ENCODE measurements at regions not wholly inside any gene's neighbourhood (a gene's known extent, or its start where the extent isn't known, plus 50 kb on each side); places are given as distances from the start of the nearest gene placed in this dataset.

GRCh38 chr1:38244218-38244845 is 197.7 kb upstream of the POU3F1 start:
- no peak for DNase-seq

GRCh38 chr1:38243106-38243505 is 196.5 kb upstream of the POU3F1 start:
- DNase-seq = no peak

GRCh38 chr1:38242506-38242905 is 195.9 kb upstream of the POU3F1 start:
- no peak for DNase-seq

DNA sequence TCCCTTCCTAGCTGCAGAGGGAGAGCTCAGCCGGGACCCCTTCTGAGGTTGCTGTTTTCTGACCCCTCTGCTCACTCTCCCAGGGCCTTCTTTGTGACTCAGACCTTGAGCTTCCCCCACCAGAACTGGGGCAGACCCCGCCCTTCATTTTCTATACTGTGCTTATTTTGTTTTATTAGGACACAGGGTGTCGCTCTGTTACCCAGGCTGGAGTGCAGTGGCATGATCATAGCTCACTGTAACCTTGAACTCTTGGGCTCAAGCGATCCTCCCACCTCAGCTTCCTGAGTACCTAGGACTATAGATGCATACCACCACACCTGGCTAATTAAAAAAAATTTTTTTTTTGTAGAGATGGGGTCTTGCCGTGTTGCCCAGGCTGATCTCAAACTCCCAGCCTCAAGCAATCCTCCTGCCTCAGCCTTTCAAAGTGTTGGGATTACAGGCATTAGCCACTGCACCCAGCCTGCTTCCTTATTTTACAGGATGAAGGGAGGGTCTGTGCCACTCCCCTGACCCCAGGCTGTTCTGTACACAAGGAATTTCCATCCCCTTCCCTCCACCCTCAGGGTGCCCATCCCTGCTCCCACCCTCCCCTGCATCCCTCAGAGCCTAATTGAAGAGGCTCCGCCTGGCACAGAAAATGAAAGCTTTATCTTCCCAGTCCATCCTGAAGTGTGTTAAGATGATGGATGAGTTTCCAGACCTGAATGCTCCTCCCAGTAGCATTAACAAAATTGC is 195.2 kb upstream of the POU3F1 start:
- peak; percentile 35 for DNase-seq

- DNase-seq = no peak
These were observed 194.0 kb upstream of the POU3F1 start for GRCh38 chr1:38240618-38241017.

GRCh38 chr1:38239258-38239835 is 192.8 kb upstream of the POU3F1 start:
- DNase-seq = no peak

GRCh38 chr1:38238294-38238693 is 191.7 kb upstream of the POU3F1 start:
- no peak for DNase-seq

DNA sequence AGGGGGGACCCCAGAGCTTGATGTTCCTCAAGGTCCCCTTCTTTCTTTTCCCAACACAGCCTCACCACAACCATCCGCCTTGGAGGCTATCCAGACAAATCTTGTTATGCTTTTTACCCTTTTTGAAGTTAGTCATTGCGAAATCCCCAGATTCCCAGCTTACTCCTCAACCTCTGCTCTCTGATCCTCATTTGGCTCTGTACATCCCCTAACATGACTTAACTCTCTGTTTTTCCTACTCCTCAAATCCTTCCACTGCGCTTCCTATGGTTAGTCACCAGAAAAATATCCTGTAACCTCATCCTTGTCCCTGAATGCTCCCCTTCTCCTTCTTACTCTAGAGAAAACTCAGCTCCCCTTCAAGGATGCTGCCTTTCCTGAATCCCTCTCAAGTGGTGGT is 189.1 kb upstream of the POU3F1 start:
- DNase-seq = no peak

DNA sequence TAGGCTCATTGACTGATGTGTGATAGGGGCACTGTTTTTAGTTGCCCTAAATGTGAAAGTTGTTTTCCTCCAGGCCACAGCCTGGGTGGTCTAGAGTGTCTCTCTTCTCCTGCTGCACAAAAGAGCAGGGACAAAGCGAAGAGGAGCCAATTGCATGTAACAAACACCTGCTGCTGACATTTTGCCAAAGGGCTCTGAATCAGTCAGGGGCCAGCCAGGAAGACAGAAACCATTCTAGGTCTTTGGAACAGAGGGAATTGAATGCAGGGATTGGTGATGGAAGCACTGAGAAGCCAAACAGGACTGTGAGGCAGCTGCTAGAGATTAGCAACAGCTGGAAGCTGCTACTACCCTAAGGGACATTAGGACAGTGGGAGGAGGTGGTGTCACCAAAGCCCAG is 185.3 kb upstream of the POU3F1 start:
- DNase-seq = no peak

- no peak for DNase-seq
These were observed 182.1 kb upstream of the POU3F1 start for GRCh38 chr1:38228718-38229117.

- no peak for DNase-seq
These were observed 179.2 kb upstream of the POU3F1 start for GRCh38 chr1:38225745-38226144.

DNA sequence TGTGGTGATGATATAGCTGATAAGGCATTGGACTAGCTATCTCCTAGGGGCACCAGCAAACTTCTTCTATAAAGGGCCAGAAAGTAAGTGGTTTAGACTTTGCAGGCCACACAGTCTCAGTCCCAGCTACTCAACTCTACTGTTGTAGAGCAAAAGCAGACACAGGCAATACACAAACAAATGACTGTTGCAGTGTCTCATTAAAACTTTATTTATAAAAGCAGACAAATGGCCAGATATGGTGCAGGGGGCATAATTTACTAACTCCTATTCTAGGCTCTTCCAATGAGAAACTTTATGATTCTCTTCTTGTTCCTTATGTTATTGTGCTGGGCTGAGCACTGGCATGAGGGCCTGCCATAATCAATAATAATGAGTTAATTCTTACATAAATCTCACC is 176.8 kb upstream of the POU3F1 start:
- no peak for DNase-seq

- no peak for DNase-seq
These were observed 176.3 kb upstream of the POU3F1 start for GRCh38 chr1:38222891-38223290.

- DNase-seq = no peak
These were observed 174.5 kb upstream of the POU3F1 start for GRCh38 chr1:38221006-38221649.

DNA sequence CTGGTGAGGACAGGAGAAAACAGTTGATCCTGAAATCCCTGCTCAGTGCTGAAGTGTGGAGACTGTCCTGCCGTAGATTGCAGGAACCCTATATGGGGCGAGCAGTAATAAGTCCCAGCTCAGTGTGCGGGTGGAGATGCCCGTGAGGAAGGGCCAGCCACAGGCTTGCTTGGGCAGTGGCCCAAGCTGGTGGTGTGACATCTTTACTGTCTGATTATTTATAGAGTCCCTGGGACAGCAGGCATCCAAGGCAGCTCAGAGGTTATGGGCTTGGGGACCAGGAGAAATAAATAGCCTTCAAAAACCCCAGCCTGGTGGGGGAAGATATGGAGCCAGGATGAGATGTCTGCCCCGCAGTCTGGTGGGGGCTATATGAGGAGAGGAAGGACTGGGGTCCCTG is 170.7 kb upstream of the POU3F1 start:
- no peak for DNase-seq

GRCh38 chr1:38213646-38214434 is 167.2 kb upstream of the POU3F1 start:
- DNase-seq = no peak

DNA sequence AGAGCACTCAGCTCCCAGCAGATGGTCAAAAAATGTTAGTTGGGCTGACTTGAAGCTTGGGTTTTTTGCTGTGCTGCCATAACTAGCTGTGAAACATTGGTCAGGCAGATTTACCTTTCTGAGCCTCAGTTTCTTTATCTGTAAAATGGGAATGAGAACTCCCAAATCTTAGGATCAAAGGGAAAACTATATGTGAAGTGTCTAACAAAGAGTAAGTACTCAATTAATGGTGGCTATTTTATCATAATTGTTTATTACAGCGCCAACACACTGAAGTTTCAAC is 164.2 kb upstream of the POU3F1 start:
- no peak for DNase-seq

DNA sequence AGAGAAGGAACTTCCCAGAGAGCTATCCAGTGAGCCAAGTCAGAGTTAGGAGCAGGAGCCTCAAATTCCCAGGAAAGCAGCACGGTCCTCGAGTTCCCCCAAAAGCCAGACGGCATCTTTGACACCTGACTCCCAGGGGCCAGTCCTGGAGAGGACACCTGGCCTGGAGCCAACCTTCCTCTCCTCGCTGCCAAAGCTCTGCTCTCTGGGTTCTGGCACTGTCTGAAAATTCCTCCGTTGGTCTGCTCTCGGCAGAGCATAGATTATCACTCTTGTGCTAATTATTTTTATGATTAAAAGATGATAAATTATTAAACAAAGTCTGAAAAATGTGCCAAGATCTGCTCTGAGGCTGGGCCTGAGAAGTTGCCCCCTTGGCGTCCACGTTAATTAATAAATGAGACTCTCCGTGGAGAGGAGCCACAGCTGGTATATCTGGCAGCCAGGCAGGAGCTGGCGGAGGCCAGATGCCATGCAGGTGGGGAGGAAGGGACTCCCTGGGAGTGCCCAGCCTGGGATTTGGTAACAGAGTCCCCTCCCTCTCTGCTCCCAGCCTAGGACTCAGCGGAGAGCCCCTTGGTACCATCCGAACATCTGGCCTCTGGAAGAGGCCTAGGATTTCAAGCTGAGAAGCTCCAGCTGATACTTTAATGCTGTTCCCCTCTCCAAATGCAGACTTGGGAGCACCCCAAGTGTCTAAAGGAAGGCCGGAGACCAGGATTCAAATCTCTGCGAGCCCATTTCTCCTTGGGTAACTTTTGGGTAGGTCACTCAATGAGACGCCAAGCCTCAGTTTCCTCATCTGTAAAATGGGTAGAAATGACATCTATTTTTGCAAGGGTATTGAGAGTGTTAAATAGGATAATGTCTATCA is 163.7 kb upstream of the POU3F1 start:
- peak; percentile 22 for DNase-seq

GRCh38 chr1:38208716-38209632 is 162.4 kb upstream of the POU3F1 start:
- DNase-seq = peak; percentile 86

DNA sequence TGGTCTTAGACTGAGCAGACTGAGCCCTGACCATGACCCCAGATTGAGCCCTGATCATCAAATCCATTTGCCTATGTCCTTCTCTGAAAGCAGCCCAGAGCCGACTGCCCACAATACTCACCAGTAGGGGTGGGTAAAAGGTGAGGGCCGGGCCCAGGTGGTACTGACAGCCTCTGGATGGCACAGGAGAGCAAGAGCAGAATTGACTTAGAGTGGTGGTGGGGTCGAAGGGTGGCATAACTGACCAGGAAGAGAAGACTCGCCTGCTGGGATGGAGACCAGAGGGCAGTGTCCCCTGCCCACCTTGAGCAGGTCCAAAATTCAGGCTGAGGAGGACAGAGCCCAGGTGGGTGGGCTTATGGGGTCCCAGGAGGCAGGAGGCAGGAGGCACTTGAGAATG is 161.3 kb upstream of the POU3F1 start:
- DNase-seq = no peak

GRCh38 chr1:38207275-38207674 is 160.7 kb upstream of the POU3F1 start:
- DNase-seq = peak; percentile 30

Data from NCI-H82 (cell line).